ENCODE measurements at regions not wholly inside any gene's neighbourhood (a gene's known extent, or its start where the extent isn't known, plus 50 kb on each side); places are given as distances from the start of the nearest gene placed in this dataset.

DNA sequence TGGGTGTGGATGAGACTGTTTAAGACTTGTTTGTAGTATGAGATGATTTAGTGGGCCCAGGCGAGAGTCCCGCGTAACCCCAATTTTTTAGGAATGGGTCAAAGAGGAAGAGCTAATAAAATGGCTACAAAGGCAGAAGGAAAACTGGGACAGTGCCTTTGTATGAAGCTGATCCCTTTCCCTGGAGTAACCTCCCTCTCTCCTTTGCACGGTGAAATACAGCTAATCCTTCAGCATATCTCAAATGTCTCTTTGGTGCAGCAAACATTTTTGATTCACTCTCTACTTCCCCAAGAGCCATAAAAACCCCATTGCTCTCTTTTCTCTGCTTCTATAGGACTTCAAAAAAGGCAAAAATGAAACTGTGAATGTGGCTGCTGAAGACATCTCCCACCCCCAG, 473.8 kb downstream of the KLF5 start:
- Histone ChIP-seq H3K27ac (no peak overlapping the region), H3K4me1 (no peaks in the 10 kb centered on the region), H3K4me3 (no peak overlapping the region), H3K27me3 (no peaks in the 10 kb centered on the region), H3K36me3 (no peaks in the 10 kb centered on the region), H3K9me3 (no peaks in the 10 kb centered on the region)
- DNase-seq = no peak
- intact Hi-C loops (cut with DNase I; ENCODE audit: low total_unique reads) = no loop called here
- TF ChIP-seq, protein P1, sequence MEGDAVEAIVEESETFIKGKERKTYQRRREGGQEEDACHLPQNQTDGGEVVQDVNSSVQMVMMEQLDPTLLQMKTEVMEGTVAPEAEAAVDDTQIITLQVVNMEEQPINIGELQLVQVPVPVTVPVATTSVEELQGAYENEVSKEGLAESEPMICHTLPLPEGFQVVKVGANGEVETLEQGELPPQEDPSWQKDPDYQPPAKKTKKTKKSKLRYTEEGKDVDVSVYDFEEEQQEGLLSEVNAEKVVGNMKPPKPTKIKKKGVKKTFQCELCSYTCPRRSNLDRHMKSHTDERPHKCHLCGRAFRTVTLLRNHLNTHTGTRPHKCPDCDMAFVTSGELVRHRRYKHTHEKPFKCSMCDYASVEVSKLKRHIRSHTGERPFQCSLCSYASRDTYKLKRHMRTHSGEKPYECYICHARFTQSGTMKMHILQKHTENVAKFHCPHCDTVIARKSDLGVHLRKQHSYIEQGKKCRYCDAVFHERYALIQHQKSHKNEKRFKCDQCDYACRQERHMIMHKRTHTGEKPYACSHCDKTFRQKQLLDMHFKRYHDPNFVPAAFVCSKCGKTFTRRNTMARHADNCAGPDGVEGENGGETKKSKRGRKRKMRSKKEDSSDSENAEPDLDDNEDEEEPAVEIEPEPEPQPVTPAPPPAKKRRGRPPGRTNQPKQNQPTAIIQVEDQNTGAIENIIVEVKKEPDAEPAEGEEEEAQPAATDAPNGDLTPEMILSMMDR (IDR thresholded peaks at IDR 0.05) = no peak

DNA sequence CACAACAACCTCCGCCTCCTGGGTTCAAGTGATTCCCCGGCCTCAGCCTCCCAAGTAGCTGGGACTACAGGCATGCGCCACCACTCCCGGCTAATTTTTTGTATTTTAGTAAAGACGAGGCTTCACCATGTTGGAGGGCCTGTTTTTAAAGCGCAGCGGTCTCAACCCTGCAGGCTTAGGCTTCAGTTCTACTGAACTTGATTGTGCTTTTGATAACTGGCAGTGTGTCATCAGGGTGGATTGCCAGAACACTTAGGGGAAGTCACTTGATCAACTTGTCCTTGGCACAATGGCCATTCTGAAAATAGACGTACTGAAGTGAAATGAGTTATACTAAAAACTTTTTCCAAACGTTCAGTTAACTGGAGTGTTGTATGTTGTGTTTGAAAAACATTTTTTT, 472.2 kb downstream of the KLF5 start:
- Histone ChIP-seq H3K36me3 (no peaks in the 10 kb centered on the region), H3K9me3 (no peaks in the 10 kb centered on the region), H3K27me3 (no peaks in the 10 kb centered on the region), H3K4me1 (no peaks in the 10 kb centered on the region), H3K27ac (no peak overlapping the region), H3K4me3 (no peak overlapping the region)
- TF ChIP-seq, protein P1 (IDR thresholded peaks at IDR 0.05) = no peak
- no peak for DNase-seq
- intact Hi-C loops (cut with DNase I; ENCODE audit: low total_unique reads) = no loop called here

DNA sequence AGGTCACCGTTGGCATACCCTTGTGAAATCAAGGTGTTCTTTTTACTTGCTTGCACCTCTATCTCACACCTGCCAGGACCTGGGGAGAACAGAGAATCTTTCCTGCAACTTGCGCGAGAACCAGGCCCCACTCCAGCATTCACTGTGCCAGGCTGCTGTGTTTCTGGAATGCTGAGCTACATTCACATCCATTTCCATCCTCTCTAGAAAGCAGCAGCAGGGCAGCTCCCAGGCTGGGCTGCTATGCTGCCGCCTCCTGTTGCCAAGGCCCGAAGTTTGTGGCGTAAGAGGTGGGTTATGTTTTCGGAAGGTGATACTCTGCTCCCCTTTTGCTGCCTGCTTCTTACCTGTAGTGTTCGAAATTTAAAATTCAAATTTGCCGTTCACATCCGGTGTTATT, 464.1 kb downstream of the KLF5 start:
- intact Hi-C loops (cut with DNase I; ENCODE audit: low total_unique reads) = no loop called here
- no peak overlapping the region for H3K27ac ChIP-seq
- no peak overlapping the region for H3K4me3 ChIP-seq
- no peak for DNase-seq
- H3K27me3 ChIP-seq = no peaks in the 10 kb centered on the region
- no peaks in the 10 kb centered on the region for H3K36me3 ChIP-seq
- TF ChIP-seq, protein P1 (IDR thresholded peaks at IDR 0.05) = no peak
- no peaks in the 10 kb centered on the region for H3K9me3 ChIP-seq
- H3K4me1 ChIP-seq = no peaks in the 10 kb centered on the region

DNA sequence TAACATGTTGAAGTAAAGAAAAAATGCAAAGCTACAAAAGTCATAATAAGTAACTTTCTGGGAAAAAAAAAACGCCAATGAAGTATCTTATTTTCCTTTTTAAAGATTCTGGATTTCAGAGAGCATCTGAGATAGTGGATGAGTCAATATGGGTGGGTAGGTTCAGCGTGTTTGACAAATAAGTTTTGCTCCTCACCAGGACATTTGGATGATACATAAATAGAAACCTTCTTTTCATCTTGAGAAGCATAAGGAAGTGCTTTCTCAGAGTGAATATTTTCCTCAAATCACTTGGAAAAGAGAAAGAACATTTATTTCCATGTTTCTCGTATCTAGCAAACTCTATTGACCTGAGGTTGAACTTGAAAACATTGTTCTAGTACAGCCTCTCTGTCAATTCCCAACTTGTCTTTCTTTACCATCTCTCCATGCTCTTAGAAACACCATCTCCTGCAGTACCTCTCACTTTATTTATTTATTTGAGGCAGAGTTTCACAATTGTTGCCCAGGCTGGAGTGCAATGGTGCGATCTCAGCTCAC, 463.2 kb downstream of the KLF5 start:
- DNase-seq = no peak
- H3K36me3 ChIP-seq = no peaks in the 10 kb centered on the region
- no peaks in the 10 kb centered on the region for H3K9me3 ChIP-seq
- H3K27ac ChIP-seq = no peak overlapping the region
- intact Hi-C loops (cut with DNase I; ENCODE audit: low total_unique reads) = no loop called here
- no peaks in the 10 kb centered on the region for H3K4me1 ChIP-seq
- H3K4me3 ChIP-seq = no peak overlapping the region
- TF ChIP-seq, protein P1 (IDR thresholded peaks at IDR 0.05) = no peak
- H3K27me3 ChIP-seq = no peaks in the 10 kb centered on the region

DNA sequence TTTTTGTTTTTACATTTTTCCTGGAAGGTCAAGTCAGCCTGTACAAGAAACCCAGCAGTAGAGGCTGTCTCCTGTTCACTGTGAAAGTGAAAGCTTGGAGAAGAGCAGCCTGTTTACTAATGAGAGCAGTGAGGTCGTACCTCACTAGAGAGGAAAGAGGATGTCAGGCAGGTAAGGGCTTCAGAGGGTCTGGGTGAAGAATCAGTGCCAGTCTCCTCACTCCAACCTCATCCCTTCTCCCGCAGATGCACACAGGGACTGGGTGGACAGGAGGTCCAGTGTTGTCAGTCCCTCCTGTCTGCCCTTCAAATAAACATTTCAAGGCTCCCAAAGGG, 462.5 kb downstream of the KLF5 start:
- Histone ChIP-seq H3K27me3 (no peaks in the 10 kb centered on the region), H3K4me3 (no peak overlapping the region), H3K9me3 (no peaks in the 10 kb centered on the region), H3K4me1 (no peaks in the 10 kb centered on the region), H3K27ac (no peak overlapping the region), H3K36me3 (no peaks in the 10 kb centered on the region)
- intact Hi-C loops (cut with DNase I; ENCODE audit: low total_unique reads) = no loop called here
- TF ChIP-seq, protein P1 (IDR thresholded peaks at IDR 0.05) = no peak
- no peak for DNase-seq

Measured in tibial artery (tissue), 4 donors.